Testis (tissue), 2 donors: ENCODE measurements at regions not wholly inside any gene's neighbourhood (a gene's known extent, or its start where the extent isn't known, plus 50 kb on each side); places are given as distances from the start of the nearest gene placed in this dataset.

Source experiments
- DNase-seq: peaks from one replicate; pipeline ENCODE4 v3.0.0-alpha.2; 2019
- H3K27ac ChIP-seq, 2 donors: fragments of 200-600 bp; sonication (generic); one replicate each; pipeline ENCODE4 v1.5.1; 2019
- H3K27me3 ChIP-seq: fragments of 200-600 bp; sonication (generic); one replicate; pipeline ENCODE4 v1.5.1; 2019
- H3K36me3 ChIP-seq: fragments of 200-600 bp; sonication (generic); one replicate; pipeline ENCODE4 v1.5.1; 2017; ENCODE audit warnings: low read depth; ENCODE audit errors: missing control alignments
- H3K4me1 ChIP-seq: fragments of 200-600 bp; sonication (generic); one replicate; pipeline ENCODE4 v1.5.1; 2019
- H3K4me3 ChIP-seq, 2 donors: fragments of 200-600 bp; sonication (generic); one replicate each; pipeline ENCODE4 v1.5.1; 2017 to 2019
- H3K9me3 ChIP-seq: fragments of 200-600 bp; sonication (generic); one replicate; pipeline ENCODE4 v1.5.1; 2017
- CTCF ChIP-seq, 3 experiments: fragments of 450-650 bp in 2 of 3; fragments of 200-600 bp in 1 of 3; sonication (generic) in 1 of 3; IDR thresholded peaks; one replicate each; pipeline ENCODE4 v1.5.1; 2016 to 2019; ENCODE audit warnings: antibody characterized with exemption in 3 of 3, mild to moderate bottlenecking in 2 of 3, moderate library complexity in 1 of 3
- POLR2A ChIP-seq: fragments of 450-650 bp; IDR thresholded peaks from one replicate; pipeline ENCODE4 v1.6.1; 2017; ENCODE audit warnings: antibody characterized with exemption, mild to moderate bottlenecking, moderate library complexity
- WGBS, 2 donors: methylation state at CpG; one replicate each; pipeline ENCODE4 v1.1.5; 2018; 5-methylcytosine and 5-hydroxymethylcytosine counted together
- intact Hi-C: fragments of 100-400 bp; cut with DNase I; formaldehyde crosslinking; loops from one replicate; pipeline ENCODE4 v1.15.1; 2023; ENCODE audit warnings: low total_unique reads

DNA sequence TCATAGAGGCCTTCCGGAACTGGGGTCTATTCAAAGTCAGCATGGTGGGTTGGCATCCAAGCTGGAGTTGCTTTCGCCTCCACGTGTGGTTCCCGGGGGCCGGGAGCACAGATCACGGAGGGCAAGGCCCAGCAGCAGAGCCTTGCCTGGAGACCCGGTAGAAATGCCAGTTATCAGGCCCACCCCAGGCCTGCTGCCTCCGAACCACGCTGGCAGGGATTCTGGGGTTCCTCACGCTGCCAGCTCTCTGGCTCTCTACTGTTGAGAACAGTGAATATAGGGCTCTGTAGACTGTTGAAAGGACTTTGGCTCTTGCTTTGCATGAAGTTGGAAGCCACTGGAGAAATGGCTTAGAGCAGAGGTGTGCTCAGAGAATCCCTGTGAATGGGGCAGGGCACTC, 127.5 kb downstream of the RIPK4 start:
- H3K4me3 ChIP-seq = no peak overlapping the region
- no peak overlapping the region for H3K27ac ChIP-seq
- H3K36me3 ChIP-seq = no peaks in the 10 kb centered on the region
- no peaks in the 10 kb centered on the region for H3K4me1 ChIP-seq
- TF ChIP-seq POLR2A (no peak), CTCF (IDR thresholded peaks at IDR 0.05) (no peak)
- no peak for DNase-seq
- H3K27me3 ChIP-seq = no peaks in the 10 kb centered on the region
- 93 to 95% methylated on average over 10 of the region's 10 CpGs for WGBS, 2 donors
- H3K9me3 ChIP-seq = no peaks in the 10 kb centered on the region
- intact Hi-C loops = no loop called here

- intact Hi-C loops = no loop called here
- TF ChIP-seq CTCF (IDR thresholded peaks at IDR 0.05) (no peak), POLR2A (no peak)
- 92 to 94% methylated on average over 3 of the region's 3 CpGs for WGBS, 2 donors
- Histone ChIP-seq H3K9me3 (no peaks in the 10 kb centered on the region), H3K27me3 (no peaks in the 10 kb centered on the region), H3K27ac (no peak overlapping the region), H3K36me3 (no peaks in the 10 kb centered on the region), H3K4me1 (no peaks in the 10 kb centered on the region), H3K4me3 (no peak overlapping the region)
- no peak for DNase-seq
Measured at GRCh38 chr21:41638201-41638790, 128.6 kb downstream of the RIPK4 start.

DNA sequence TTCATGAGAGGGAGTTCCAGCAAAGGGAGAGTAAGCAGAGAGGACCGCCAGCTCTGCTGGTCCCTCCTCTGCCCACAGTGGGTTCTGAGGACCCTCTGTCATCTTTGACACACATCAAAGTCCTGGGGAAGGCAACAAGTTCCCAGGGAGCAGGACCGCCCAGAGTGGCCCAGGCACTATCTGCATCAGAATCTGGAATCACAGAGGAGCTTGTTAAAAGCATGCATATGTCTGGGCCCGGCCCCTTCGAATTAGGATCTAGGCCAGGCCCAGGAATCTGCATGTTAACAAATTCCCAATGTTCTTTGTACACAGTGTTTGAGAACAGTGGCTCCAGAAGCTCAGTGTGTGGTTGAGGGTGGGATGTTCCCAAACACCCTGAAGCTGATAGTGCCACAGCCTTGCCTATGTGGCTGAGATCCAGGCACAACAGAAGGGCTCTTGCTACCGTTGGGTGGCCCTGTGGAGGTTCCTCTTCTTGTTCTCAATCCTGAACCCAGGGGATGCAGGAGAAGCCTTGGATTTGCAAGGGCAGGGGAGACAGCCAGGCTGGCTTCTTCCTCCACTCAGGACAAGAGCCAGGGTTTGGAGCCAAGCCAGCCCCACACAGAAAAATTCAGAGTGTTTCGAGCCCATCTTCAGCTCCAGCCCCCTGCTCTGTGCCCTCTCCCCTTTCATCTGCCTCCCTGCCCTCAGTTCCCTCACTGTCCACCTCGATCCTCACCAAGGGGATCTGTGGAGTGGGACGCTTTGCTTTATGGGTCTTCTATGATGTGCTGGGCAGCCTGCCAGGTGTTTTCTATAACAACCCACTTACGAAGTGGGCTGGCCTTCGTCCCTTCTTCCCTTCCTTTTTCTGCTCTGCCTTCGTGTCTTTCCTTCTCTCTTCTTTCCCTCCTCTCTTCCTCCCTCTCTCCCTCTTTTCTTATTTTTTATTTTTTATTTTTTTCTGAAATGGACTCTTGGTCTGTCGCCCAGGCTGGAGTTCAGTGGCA, 129.0 kb upstream of the TMPRSS2 start:
- WGBS, 2 donors = 70 to 75% methylated on average over 11 to 12 of the region's 12 CpGs
- H3K9me3 ChIP-seq = no peaks in the 10 kb centered on the region
- H3K36me3 ChIP-seq = no peaks in the 10 kb centered on the region
- no peak for DNase-seq
- no peak overlapping the region for H3K27ac ChIP-seq
- no peaks in the 10 kb centered on the region for H3K4me1 ChIP-seq
- intact Hi-C loops = no loop called here
- no peaks in the 10 kb centered on the region for H3K27me3 ChIP-seq
- no peak overlapping the region for H3K4me3 ChIP-seq
- TF ChIP-seq POLR2A (no peak), CTCF (IDR thresholded peaks at IDR 0.05) (no peak)

DNA sequence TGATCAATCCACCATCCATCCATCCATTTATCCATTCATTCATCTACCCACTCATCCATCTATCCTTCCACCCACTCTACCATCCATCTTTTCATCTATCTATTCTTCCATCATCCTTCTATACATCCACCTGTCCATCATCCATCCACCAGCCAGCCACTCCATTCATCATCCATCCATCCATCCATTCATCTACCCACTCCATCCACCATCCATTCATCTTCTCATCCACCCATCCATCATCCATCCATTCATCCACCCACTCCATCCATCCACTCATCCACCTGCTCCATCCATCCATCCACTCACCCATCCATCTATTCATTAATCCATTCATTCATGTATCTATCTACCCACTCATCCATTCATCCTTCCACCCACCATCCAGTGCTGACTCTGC, 127.9 kb upstream of the TMPRSS2 start:
- Histone ChIP-seq H3K4me3 (no peak overlapping the region), H3K4me1 (no peaks in the 10 kb centered on the region), H3K27me3 (no peaks in the 10 kb centered on the region), H3K9me3 (no peaks in the 10 kb centered on the region), H3K27ac (no peak overlapping the region), H3K36me3 (no peaks in the 10 kb centered on the region)
- DNase-seq = no peak
- TF ChIP-seq POLR2A (no peak), CTCF (IDR thresholded peaks at IDR 0.05) (no peak)
- intact Hi-C loops = no loop called here
